ENCODE measurements at regions not wholly inside any gene's neighbourhood (a gene's known extent, or its start where the extent isn't known, plus 50 kb on each side); places are given as distances from the start of the nearest gene placed in this dataset.

DNA sequence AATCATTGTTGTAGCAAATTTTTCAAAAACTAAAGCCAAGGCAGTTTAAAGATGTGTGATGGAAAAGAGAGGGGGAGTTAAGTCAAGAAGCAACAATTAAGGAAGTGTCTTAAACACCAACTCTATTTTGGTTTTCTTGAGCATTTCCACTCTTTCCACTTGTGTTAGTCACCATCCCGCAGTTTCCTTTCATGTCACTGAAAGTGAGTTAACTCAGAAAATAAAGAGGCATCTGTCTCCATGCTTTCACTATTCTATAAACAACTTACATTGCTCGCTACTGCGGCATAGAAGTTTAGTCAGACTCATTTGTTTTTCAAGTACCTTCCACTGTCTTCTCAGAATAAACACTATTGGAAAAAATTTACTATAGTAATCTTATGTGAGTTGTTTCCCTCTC is 284.9 kb upstream of the SEMA3D start:
- TF ChIP-seq, protein P1, sequence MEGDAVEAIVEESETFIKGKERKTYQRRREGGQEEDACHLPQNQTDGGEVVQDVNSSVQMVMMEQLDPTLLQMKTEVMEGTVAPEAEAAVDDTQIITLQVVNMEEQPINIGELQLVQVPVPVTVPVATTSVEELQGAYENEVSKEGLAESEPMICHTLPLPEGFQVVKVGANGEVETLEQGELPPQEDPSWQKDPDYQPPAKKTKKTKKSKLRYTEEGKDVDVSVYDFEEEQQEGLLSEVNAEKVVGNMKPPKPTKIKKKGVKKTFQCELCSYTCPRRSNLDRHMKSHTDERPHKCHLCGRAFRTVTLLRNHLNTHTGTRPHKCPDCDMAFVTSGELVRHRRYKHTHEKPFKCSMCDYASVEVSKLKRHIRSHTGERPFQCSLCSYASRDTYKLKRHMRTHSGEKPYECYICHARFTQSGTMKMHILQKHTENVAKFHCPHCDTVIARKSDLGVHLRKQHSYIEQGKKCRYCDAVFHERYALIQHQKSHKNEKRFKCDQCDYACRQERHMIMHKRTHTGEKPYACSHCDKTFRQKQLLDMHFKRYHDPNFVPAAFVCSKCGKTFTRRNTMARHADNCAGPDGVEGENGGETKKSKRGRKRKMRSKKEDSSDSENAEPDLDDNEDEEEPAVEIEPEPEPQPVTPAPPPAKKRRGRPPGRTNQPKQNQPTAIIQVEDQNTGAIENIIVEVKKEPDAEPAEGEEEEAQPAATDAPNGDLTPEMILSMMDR (IDR thresholded peaks at IDR 0.05) = no peak
- no peak for TF ChIP-seq POLR2A (IDR thresholded peaks at IDR 0.05)

Data from lower leg skin (tissue), 3 donors.